Spleen (tissue), 3 donors: ENCODE measurements at regions not wholly inside any gene's neighbourhood (a gene's known extent, or its start where the extent isn't known, plus 50 kb on each side); places are given as distances from the start of the nearest gene placed in this dataset.

Source experiments
- POLR2A ChIP-seq, 3 donors: fragments of 450-650 bp; IDR thresholded peaks; one replicate each; pipeline ENCODE4 v1.5.1; 2017; ENCODE audit warnings: antibody characterized with exemption in 3 of 3, mild to moderate bottlenecking in 1 of 3
- POLR2AphosphoS5 ChIP-seq, 3 donors: sonication (generic); formaldehyde crosslinking; IDR thresholded peaks; one replicate each; pipeline ENCODE4 v1.5.1; 2017; ENCODE audit warnings: antibody characterized with exemption in 3 of 3

- no peak for TF ChIP-seq POLR2A (IDR thresholded peaks at IDR 0.05)
- TF ChIP-seq POLR2AphosphoS5 (IDR thresholded peaks at IDR 0.05), result no peak
Observed at GRCh38 chrX:148270499-148270898, 229.9 kb upstream of the AFF2 start.
